ENCODE measurements at regions not wholly inside any gene's neighbourhood (a gene's known extent, or its start where the extent isn't known, plus 50 kb on each side); places are given as distances from the start of the nearest gene placed in this dataset.

DNA sequence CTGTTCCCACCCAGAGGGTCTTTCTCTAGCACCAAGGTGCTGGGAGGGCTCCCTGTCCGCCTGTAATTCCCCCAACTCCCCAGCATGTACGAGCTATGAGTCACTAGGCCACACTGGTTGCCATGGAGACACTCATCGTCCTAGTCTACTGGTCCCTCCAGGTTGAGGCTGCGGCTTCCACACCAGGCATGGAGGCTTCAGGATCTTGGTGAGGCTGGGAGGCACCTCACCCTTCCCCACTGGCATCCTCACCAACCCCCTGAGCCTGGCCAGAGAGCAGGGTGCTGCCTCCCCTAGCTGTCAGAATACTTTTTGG lies 75.6 kb upstream of the KAZN start:
- TF ChIP-seq YY1 (IDR thresholded peaks at IDR 0.05; ENCODE audit: low read depth): no peak
- no peak for TF ChIP-seq NFIC (IDR thresholded peaks at IDR 0.05)
- TF ChIP-seq RAD21 (IDR thresholded peaks at IDR 0.05; ENCODE audit: low read depth): no peak
